ENCODE measurements at regions not wholly inside any gene's neighbourhood (a gene's known extent, or its start where the extent isn't known, plus 50 kb on each side); places are given as distances from the start of the nearest gene placed in this dataset.

DNA sequence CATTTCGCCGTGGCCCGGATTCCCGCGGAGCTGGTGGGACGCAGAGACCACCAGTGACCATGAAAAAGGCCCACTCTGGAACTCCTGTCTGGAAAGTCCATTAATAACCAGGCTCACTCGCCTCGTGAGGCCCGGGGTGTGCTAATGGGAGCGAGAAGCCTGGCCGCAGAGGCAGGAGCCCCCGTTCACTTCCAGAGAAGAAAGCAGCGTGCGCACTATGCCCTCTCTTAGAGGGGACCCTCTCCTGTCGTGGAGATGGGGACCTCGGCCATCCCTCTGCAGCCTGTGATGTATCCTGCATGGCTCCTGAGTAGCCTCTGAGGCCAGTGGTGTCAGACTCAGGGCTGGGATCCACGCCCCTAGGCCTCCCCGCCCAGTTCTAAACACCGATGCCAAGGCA lies 134.1 kb upstream of the VRK1 start:
- TF ChIP-seq, protein P1, sequence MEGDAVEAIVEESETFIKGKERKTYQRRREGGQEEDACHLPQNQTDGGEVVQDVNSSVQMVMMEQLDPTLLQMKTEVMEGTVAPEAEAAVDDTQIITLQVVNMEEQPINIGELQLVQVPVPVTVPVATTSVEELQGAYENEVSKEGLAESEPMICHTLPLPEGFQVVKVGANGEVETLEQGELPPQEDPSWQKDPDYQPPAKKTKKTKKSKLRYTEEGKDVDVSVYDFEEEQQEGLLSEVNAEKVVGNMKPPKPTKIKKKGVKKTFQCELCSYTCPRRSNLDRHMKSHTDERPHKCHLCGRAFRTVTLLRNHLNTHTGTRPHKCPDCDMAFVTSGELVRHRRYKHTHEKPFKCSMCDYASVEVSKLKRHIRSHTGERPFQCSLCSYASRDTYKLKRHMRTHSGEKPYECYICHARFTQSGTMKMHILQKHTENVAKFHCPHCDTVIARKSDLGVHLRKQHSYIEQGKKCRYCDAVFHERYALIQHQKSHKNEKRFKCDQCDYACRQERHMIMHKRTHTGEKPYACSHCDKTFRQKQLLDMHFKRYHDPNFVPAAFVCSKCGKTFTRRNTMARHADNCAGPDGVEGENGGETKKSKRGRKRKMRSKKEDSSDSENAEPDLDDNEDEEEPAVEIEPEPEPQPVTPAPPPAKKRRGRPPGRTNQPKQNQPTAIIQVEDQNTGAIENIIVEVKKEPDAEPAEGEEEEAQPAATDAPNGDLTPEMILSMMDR (IDR thresholded peaks at IDR 0.05) = no peak
- no peak for TF ChIP-seq EZH2 (IDR thresholded peaks at IDR 0.05; ENCODE audit: borderline replicate concordance, insufficient read depth, low read depth, low read length, poor library complexity, severe bottlenecking)

Measured in B cell (primary cell).